ENCODE measurements at regions not wholly inside any gene's neighbourhood (a gene's known extent, or its start where the extent isn't known, plus 50 kb on each side); places are given as distances from the start of the nearest gene placed in this dataset.

DNA sequence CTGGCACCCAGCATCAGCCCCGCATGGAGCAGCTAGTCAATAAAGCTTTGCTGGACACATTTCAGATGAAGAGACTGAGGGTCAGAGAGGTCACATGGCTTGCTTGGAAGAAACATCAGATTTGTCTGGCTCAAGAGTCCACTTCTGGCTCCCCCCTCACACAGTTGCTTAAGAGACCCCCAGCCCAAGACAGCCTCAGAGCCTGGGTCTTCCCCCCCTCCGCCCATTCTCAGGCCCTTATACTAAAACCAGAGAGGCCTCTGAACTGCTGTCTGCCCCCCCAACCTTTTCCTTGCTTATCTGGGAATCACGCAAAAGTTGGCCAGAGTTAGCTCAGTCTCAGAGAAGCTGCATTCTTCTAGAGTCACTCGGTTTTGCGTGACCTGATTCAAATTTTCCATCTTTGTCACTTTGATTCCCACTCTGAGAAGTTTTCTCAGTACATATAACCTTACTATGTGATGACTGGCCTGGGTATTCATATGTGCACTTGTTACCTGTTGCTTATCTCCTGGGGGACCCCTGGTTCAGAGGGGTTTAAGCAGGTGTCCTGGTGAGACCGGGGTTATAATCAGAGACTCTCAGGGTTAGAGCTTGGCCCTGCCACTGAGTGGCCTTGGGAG, 145.4 kb upstream of the IER5L start:
- TF ChIP-seq, protein P1, sequence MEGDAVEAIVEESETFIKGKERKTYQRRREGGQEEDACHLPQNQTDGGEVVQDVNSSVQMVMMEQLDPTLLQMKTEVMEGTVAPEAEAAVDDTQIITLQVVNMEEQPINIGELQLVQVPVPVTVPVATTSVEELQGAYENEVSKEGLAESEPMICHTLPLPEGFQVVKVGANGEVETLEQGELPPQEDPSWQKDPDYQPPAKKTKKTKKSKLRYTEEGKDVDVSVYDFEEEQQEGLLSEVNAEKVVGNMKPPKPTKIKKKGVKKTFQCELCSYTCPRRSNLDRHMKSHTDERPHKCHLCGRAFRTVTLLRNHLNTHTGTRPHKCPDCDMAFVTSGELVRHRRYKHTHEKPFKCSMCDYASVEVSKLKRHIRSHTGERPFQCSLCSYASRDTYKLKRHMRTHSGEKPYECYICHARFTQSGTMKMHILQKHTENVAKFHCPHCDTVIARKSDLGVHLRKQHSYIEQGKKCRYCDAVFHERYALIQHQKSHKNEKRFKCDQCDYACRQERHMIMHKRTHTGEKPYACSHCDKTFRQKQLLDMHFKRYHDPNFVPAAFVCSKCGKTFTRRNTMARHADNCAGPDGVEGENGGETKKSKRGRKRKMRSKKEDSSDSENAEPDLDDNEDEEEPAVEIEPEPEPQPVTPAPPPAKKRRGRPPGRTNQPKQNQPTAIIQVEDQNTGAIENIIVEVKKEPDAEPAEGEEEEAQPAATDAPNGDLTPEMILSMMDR (conservative IDR thresholded peaks at IDR 0.05; ENCODE audit: low read depth, low read length): no peak
- no peak for TF ChIP-seq EZH2 (IDR thresholded peaks at IDR 0.05; ENCODE audit: borderline replicate concordance, low read depth, low read length, poor library complexity, severe bottlenecking)
